IMR-90 (cell line): ENCODE measurements at regions not wholly inside any gene's neighbourhood (a gene's known extent, or its start where the extent isn't known, plus 50 kb on each side); places are given as distances from the start of the nearest gene placed in this dataset.
A peak's percentile ranks its signal among the peaks of the same experiment; 100 is the strongest.

Experiments used
- ATAC-seq: fragments of 200-7000 bp; cut with Tn5 transposase; 2 replicates; pipeline ENCODE4 v1.9.1; 2020; ENCODE audit warnings: low read depth, mild to moderate bottlenecking, moderate library complexity
- BruUV-seq: library from RNA; stranded (reverse); fragments of 400-500 nt; replicated peaks from 2 replicates; lab custom pipeline; 2021; lab: Mats Ljungman, UMichigan
- CTCF ChIA-PET: fragments of 300-600 bp; formaldehyde crosslinking; extraction: SDS; loops from one replicate; lab custom pipeline; 2021; ENCODE audit warnings: antibody characterized with exemption; lab: Yijun Ruan, JAX
- POLR2A ChIA-PET: fragments of 300-600 bp; sonication (Branson Sonifier 250); formaldehyde crosslinking; loops from one replicate; lab custom pipeline; 2022; ENCODE audit warnings: antibody characterized with exemption; ENCODE audit not compliant: unreplicated experiment; lab: Charles Lee
- DNase-seq: peaks from one replicate; pipeline ENCODE4 v3.0.0; 2013
- H2AFZ ChIP-seq: replicated peaks from 2 replicates; pipeline ENCODE3; 2013; ENCODE audit warnings: low read length, mild to moderate bottlenecking; ENCODE audit not compliant: poor library complexity
- H2AK5ac ChIP-seq: 2 replicates; pipeline ENCODE4 v1.6.1; 2013; ENCODE audit warnings: low read depth, low read length, inconsistent platforms
- H2AK9ac ChIP-seq: replicated peaks from 2 replicates; pipeline ENCODE3; 2013; ENCODE audit warnings: mild to moderate bottlenecking, low read depth, low read length, moderate library complexity; ENCODE audit not compliant: poor library complexity
- H2BK120ac ChIP-seq: 2 replicates; pipeline ENCODE4 v1.6.1; 2013; ENCODE audit warnings: low read depth, low read length, inconsistent platforms
- H2BK15ac ChIP-seq: 3 replicates; pipeline ENCODE4 v1.6.1; 2013; ENCODE audit warnings: low read depth, low read length, inconsistent platforms
- H2BK20ac ChIP-seq: 2 replicates; pipeline ENCODE4 v1.6.1; 2013; ENCODE audit warnings: low read depth, mild to moderate bottlenecking, inconsistent platforms, low read length, moderate library complexity
- H2BK5ac ChIP-seq: 2 replicates; pipeline ENCODE4 v1.6.1; 2013; ENCODE audit warnings: mild to moderate bottlenecking, low read depth, low read length, inconsistent platforms; ENCODE audit not compliant: poor library complexity, severe bottlenecking
- H3K14ac ChIP-seq: replicated peaks from 2 replicates; pipeline ENCODE4 v1.6.1; 2013; ENCODE audit warnings: low read depth, low read length, inconsistent platforms
- H3K18ac ChIP-seq: 2 replicates; pipeline ENCODE4 v1.6.1; 2013; ENCODE audit warnings: low read depth, low read length, control low read depth
- H3K23ac ChIP-seq: 2 replicates; pipeline ENCODE4 v1.6.1; 2013; ENCODE audit warnings: low read depth, low read length, inconsistent platforms
- H3K27ac ChIP-seq: 2 replicates; pipeline ENCODE4 v1.5.1; 2013; ENCODE audit warnings: mild to moderate bottlenecking, control low read depth, low read length; ENCODE audit not compliant: insufficient read depth
- H3K27me3 ChIP-seq: 2 replicates; pipeline ENCODE4 v1.6.1; 2013; ENCODE audit warnings: low read length; ENCODE audit not compliant: control insufficient read depth, insufficient read depth
- H3K36me3 ChIP-seq: 2 replicates; pipeline ENCODE4 v1.6.1; 2013; ENCODE audit warnings: low read length, mixed read lengths; ENCODE audit not compliant: control insufficient read depth, insufficient read depth
- H3K4ac ChIP-seq: 2 replicates; pipeline ENCODE4 v1.6.1; 2013; ENCODE audit warnings: low read depth, low read length, inconsistent platforms
- H3K4me1 ChIP-seq: 2 replicates; pipeline ENCODE4 v1.6.1; 2013; ENCODE audit warnings: low read length, mixed read lengths; ENCODE audit not compliant: control insufficient read depth, insufficient read depth
- H3K4me2 ChIP-seq: 2 replicates; pipeline ENCODE4 v1.6.1; 2013; ENCODE audit warnings: low read depth, mild to moderate bottlenecking, control low read depth, low read length, moderate library complexity
- H3K4me3 ChIP-seq: 2 replicates; pipeline ENCODE4 v1.5.1; 2013; ENCODE audit warnings: low read depth, mild to moderate bottlenecking, control low read depth, low read length, moderate library complexity; ENCODE audit not compliant: insufficient read depth
- H3K56ac ChIP-seq: 2 replicates; pipeline ENCODE4 v1.6.1; 2013; ENCODE audit warnings: low read length, inconsistent platforms; ENCODE audit not compliant: insufficient read depth; ENCODE audit errors: extremely low read depth
- H3K79me1 ChIP-seq, 2 experiments: 2 replicates each; pipeline ENCODE4 v1.6.1; 2013; ENCODE audit warnings: low read length in 2 of 2, inconsistent platforms in 1 of 2, low read depth in 1 of 2
- H3K9ac ChIP-seq: 2 replicates; pipeline ENCODE4 v1.6.1; 2013; ENCODE audit warnings: low read depth, low read length, control low read depth
- H3K9me1 ChIP-seq: 2 replicates; pipeline ENCODE4 v1.6.1; 2013; ENCODE audit warnings: low read length, inconsistent platforms; ENCODE audit not compliant: insufficient read depth
- H3K9me3 ChIP-seq: 2 replicates; pipeline ENCODE4 v1.6.1; 2013; ENCODE audit warnings: low read length; ENCODE audit not compliant: control insufficient read depth, insufficient read depth
- H4K20me1 ChIP-seq: 2 replicates; pipeline ENCODE4 v1.6.1; 2013; ENCODE audit warnings: low read length, inconsistent platforms; ENCODE audit not compliant: insufficient read depth
- H4K5ac ChIP-seq: 2 replicates; pipeline ENCODE4 v1.6.1; 2013; ENCODE audit warnings: mild to moderate bottlenecking, low read depth, low read length, control low read depth
- H4K8ac ChIP-seq, 2 experiments: 2 replicates each; pipeline ENCODE4 v1.6.1; 2013; ENCODE audit warnings: low read depth in 2 of 2, low read length in 2 of 2, control low read depth in 1 of 2, inconsistent platforms in 1 of 2
- H4K91ac ChIP-seq: 2 replicates; pipeline ENCODE4 v1.6.1; 2013; ENCODE audit warnings: low read depth, low read length, inconsistent platforms; ENCODE audit not compliant: insufficient read depth
- BHLHE40 ChIP-seq: fragments of 150-350 bp; IDR thresholded peaks from 2 replicates; pipeline ENCODE4 v1.6.1; 2016; ENCODE audit warnings: mild to moderate bottlenecking, low read depth, low read length
- CEBPB ChIP-seq: IDR thresholded peaks from 2 replicates; pipeline ENCODE4 v1.6.1; 2012; ENCODE audit warnings: low read depth, low read length, improper control_type of control experiment
- CHD1 ChIP-seq: IDR thresholded peaks from 2 replicates; pipeline ENCODE4 v1.6.1; 2012; ENCODE audit warnings: low read depth, low read length, improper control_type of control experiment
- CTCF ChIP-seq: conservative IDR thresholded peaks from 2 replicates; pipeline ENCODE4 v1.5.1; 2012; ENCODE audit warnings: mild to moderate bottlenecking, low read depth, low read length, improper control_type of control experiment
- FOS ChIP-seq: fragments of 150-350 bp; IDR thresholded peaks from 2 replicates; pipeline ENCODE4 v1.6.1; 2016; ENCODE audit warnings: low read depth, low read length
- MAFK ChIP-seq: IDR thresholded peaks from 2 replicates; pipeline ENCODE4 v1.6.1; 2012; ENCODE audit warnings: low read depth, low read length, improper control_type of control experiment
- MAZ ChIP-seq: IDR thresholded peaks from 2 replicates; pipeline ENCODE4 v1.6.1; 2012; ENCODE audit warnings: low read depth, mild to moderate bottlenecking, low read length, improper control_type of control experiment, moderate library complexity, borderline replicate concordance
- MXI1 ChIP-seq: IDR thresholded peaks from 2 replicates; pipeline ENCODE4 v1.6.1; 2012; ENCODE audit warnings: low read depth, mild to moderate bottlenecking, low read length, moderate library complexity, borderline replicate concordance
- NFE2L2 ChIP-seq: fragments of 150-350 bp; IDR thresholded peaks from 2 replicates; pipeline ENCODE4 v1.6.1; 2016; ENCODE audit warnings: low read depth, mild to moderate bottlenecking, low read length
- POLR2A ChIP-seq: IDR thresholded peaks from 2 replicates; pipeline ENCODE4 v1.6.1; 2012; ENCODE audit warnings: mild to moderate bottlenecking, low read depth, low read length
- RAD21 ChIP-seq: IDR thresholded peaks from 2 replicates; pipeline ENCODE4 v1.6.1; 2012; ENCODE audit warnings: low read length, improper control_type of control experiment
- RCOR1 ChIP-seq: IDR thresholded peaks from 2 replicates; pipeline ENCODE4 v1.6.1; 2012; ENCODE audit warnings: mild to moderate bottlenecking, low read length, improper control_type of control experiment; ENCODE audit not compliant: insufficient replicate concordance
- RFX5 ChIP-seq: IDR thresholded peaks from 2 replicates; pipeline ENCODE4 v1.8.0; 2012; ENCODE audit warnings: low read depth, mild to moderate bottlenecking, low read length, moderate library complexity
- SMC3 ChIP-seq: fragments of 150-350 bp; IDR thresholded peaks from 2 replicates; pipeline ENCODE4 v1.6.1; 2016; ENCODE audit warnings: low read depth, mild to moderate bottlenecking, antibody characterized with exemption, low read length, moderate library complexity
- USF2 ChIP-seq: fragments of 150-350 bp; IDR thresholded peaks from 2 replicates; pipeline ENCODE4 v1.6.1; 2017; ENCODE audit warnings: mild to moderate bottlenecking, antibody characterized with exemption, low read length, low read depth
- WGBS, 2 experiments: methylation state at CpG; one replicate each; pipeline versions ENCODE4 v1.1.5 to v1.1.7; 2013; ENCODE audit warnings: missing lambda C conversion rate in 2 of 2; ENCODE audit not compliant: insufficient read length in 1 of 2; ENCODE audit errors: extremely low coverage in 2 of 2; 5-methylcytosine and 5-hydroxymethylcytosine counted together
- dilution Hi-C: fragments of 300-500 bp; cut with HindIII; formaldehyde crosslinking; loops from one replicate; pipeline ENCODE4 v1.14.3; 2018; ENCODE audit warnings: low sequenced_read_pairs; ENCODE audit not compliant: unreplicated experiment
- in situ Hi-C: fragments of 300-500 bp; cut with MboI; formaldehyde crosslinking; loops from 3 replicates; pipeline ENCODE4 v1.14.3; 2019; ENCODE audit warnings: low sequenced_read_pairs, inconsistent platforms, mixed read lengths
- intact Hi-C: fragments of 100-400 bp; cut with micrococcal nuclease; formaldehyde crosslinking; loops from 2 replicates; pipeline ENCODE4 v1.10.0; 2022
- TF ChIP-seq, protein P1 (sequence below): fragments of 150-350 bp; IDR thresholded peaks from 2 replicates; pipeline ENCODE4 v1.6.1; 2016; ENCODE audit warnings: low read depth, mild to moderate bottlenecking, low read length, moderate library complexity, borderline replicate concordance

DNA sequence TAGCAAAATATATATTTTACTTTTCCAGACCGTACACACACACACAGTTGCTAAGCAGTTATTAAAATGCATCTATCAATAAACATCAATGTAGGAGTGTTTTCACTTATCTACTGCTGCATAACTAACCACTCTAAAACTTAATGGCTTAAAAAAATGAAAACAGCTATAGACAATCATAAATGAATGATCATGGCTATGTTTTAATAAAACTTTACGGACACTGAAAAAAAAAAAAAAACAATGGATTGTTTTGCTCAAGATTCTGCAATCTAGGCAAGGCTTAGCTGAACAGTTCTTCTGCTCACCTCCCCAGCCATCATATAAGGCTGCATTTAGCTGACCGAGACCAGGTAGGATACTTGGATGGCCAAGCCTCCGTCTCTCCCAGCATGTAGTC, 125.4 kb upstream of the CCDC28A start:
- H4K91ac ChIP-seq, result no peak overlapping the region
- no peaks in the 10 kb centered on the region for H4K20me1 ChIP-seq
- no peak overlapping the region for H2AFZ ChIP-seq
- no peak overlapping the region for H3K56ac ChIP-seq
- no peak overlapping the region for H2BK15ac ChIP-seq
- no peak for DNase-seq
- ChIA-PET POLR2A (no interaction called here), CTCF (interaction anchor here (1.2 kb wide), 1 partner anchor 8 kb away, joined by 3 read pairs; no protein-coding TSS in a partner anchor)
- H3K36me3 ChIP-seq, result no peaks in the 10 kb centered on the region
- no peak overlapping the region for H3K4me2 ChIP-seq
- H2BK120ac ChIP-seq, result no peak overlapping the region
- dilution Hi-C loops, result no loop called here
- H3K9me3 ChIP-seq, result no peaks in the 10 kb centered on the region
- no peak overlapping the region for H4K5ac ChIP-seq
- H2AK9ac ChIP-seq, result no peak overlapping the region
- no peak overlapping the region for H2BK20ac ChIP-seq
- 100% methylated on average over 1 of the region's 4 CpGs; no CpG with 5 or more reads in 1 of the 2 experiments for WGBS, 2 experiments
- intact Hi-C loops, result no loop called here
- peaks cover 3% of the 10 kb centered on the region; the same call in 1 of the 2 replicates for H3K9me1 ChIP-seq
- H3K27me3 ChIP-seq, result no peaks in the 10 kb centered on the region
- H2AK5ac ChIP-seq, result no peak overlapping the region
- H3K4ac ChIP-seq, result no peak overlapping the region
- H3K23ac ChIP-seq, result no peak overlapping the region
- H2BK5ac ChIP-seq, result no peak overlapping the region
- no peak for ATAC-seq
- peaks cover 10 to 39% of the 10 kb centered on the region in 2 experiments; a peak in 2 of 4 replicates for H3K79me1 ChIP-seq
- H4K8ac ChIP-seq, result peak overlapping the region in 1 of 2 experiments; percentile 29; a peak in 1 of 4 replicates
- H3K14ac ChIP-seq, result no peak overlapping the region
- H3K27ac ChIP-seq, result no peak overlapping the region
- no peak overlapping the region for H3K9ac ChIP-seq
- no peak for TF ChIP-seq CTCF
- TF ChIP-seq USF2, result no peak
- no peak for TF ChIP-seq BHLHE40
- no peak for TF ChIP-seq MAZ
- no peak for TF ChIP-seq NFE2L2
- TF ChIP-seq POLR2A, result no peak
- TF ChIP-seq CHD1, result no peak
- TF ChIP-seq MXI1, result no peak
- no peak for TF ChIP-seq FOS
- TF ChIP-seq RCOR1, result no peak
- TF ChIP-seq, protein P1, sequence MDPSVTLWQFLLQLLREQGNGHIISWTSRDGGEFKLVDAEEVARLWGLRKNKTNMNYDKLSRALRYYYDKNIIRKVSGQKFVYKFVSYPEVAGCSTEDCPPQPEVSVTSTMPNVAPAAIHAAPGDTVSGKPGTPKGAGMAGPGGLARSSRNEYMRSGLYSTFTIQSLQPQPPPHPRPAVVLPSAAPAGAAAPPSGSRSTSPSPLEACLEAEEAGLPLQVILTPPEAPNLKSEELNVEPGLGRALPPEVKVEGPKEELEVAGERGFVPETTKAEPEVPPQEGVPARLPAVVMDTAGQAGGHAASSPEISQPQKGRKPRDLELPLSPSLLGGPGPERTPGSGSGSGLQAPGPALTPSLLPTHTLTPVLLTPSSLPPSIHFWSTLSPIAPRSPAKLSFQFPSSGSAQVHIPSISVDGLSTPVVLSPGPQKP, result no peak
- no peak for TF ChIP-seq RFX5
- TF ChIP-seq SMC3, result no peak
- TF ChIP-seq MAFK, result no peak
- no peak for TF ChIP-seq RAD21
- no peak for TF ChIP-seq CEBPB
- in situ Hi-C loops, result no loop called here
- no TSS peak for BruUV-seq
- H3K4me1 ChIP-seq, result peaks cover under 1% of the 10 kb centered on the region; the same call in 1 of the 2 replicates
- H3K4me3 ChIP-seq, result no peak overlapping the region
- no peak overlapping the region for H3K18ac ChIP-seq
